Loucy (cell line): ENCODE measurements at regions not wholly inside any gene's neighbourhood (a gene's known extent, or its start where the extent isn't known, plus 50 kb on each side); places are given as distances from the start of the nearest gene placed in this dataset.

Source experiments
- H2AFZ ChIP-seq: fragments of 200-600 bp; sonication (generic); 2 replicates; pipeline ENCODE4 v1.6.0; 2016; ENCODE audit warnings: antibody characterized with exemption, mild to moderate bottlenecking, low read length, moderate library complexity
- H3F3A ChIP-seq: fragments of 200-600 bp; 2 replicates; pipeline ENCODE4 v1.6.0; 2016; ENCODE audit warnings: antibody characterized with exemption, low read depth, mild to moderate bottlenecking
- H3K27me3 ChIP-seq: fragments of 200-600 bp; sonication (generic); 2 replicates; pipeline ENCODE4 v1.6.1; 2014; ENCODE audit warnings: low read length, mild to moderate bottlenecking; ENCODE audit not compliant: insufficient read depth, poor library complexity, severe bottlenecking
- H3K36me3 ChIP-seq: fragments of 200-600 bp; sonication (generic); 2 replicates; pipeline ENCODE4 v1.6.1; 2016; ENCODE audit warnings: low read length; ENCODE audit not compliant: insufficient read depth
- H3K4me1 ChIP-seq: fragments of 200-600 bp; sonication (generic); 2 replicates; pipeline ENCODE4 v1.5.1; 2014; ENCODE audit warnings: low read length, mild to moderate bottlenecking; ENCODE audit not compliant: insufficient read depth, poor library complexity, severe bottlenecking
- H3K4me2 ChIP-seq: fragments of 200-600 bp; sonication (generic); 2 replicates; pipeline ENCODE4 v1.6.0; 2014; ENCODE audit warnings: antibody characterized with exemption, low read length, low read depth, mild to moderate bottlenecking; ENCODE audit not compliant: poor library complexity, severe bottlenecking
- H3K4me3 ChIP-seq: fragments of 200-600 bp; sonication (generic); 2 replicates; pipeline ENCODE4 v1.5.1; 2014; ENCODE audit warnings: low read length, mild to moderate bottlenecking, mixed read lengths; ENCODE audit not compliant: poor library complexity, severe bottlenecking
- H3K79me2 ChIP-seq: fragments of 200-600 bp; sonication (generic); 2 replicates; pipeline ENCODE4 v1.6.1; 2014; ENCODE audit warnings: low read length; ENCODE audit not compliant: insufficient read depth
- H3K9ac ChIP-seq: fragments of 200-600 bp; sonication (generic); 2 replicates; pipeline ENCODE4 v1.6.0; 2014; ENCODE audit warnings: mild to moderate bottlenecking, low read depth, low read length, moderate library complexity; ENCODE audit not compliant: poor library complexity, severe bottlenecking
- H3K9me2 ChIP-seq: fragments of 200-600 bp; sonication (generic); replicated peaks from 2 replicates; pipeline ENCODE4 v1.6.1; 2016; ENCODE audit warnings: low read depth, low read length, mixed read lengths
- H3K9me3 ChIP-seq: fragments of 200-600 bp; sonication (generic); 2 replicates; pipeline ENCODE4 v1.6.1; 2014; ENCODE audit warnings: mild to moderate bottlenecking, antibody characterized with exemption, low read length, low read depth; ENCODE audit not compliant: insufficient read depth
- H4K20me1 ChIP-seq: fragments of 200-600 bp; sonication (generic); 2 replicates; pipeline ENCODE4 v1.6.0; 2014; ENCODE audit warnings: antibody characterized with exemption, low read length, mild to moderate bottlenecking; ENCODE audit not compliant: insufficient read depth, poor library complexity, severe bottlenecking
- CTCF ChIP-seq: fragments of 200-600 bp; sonication (generic); conservative IDR thresholded peaks from 2 replicates; pipeline ENCODE4 v1.5.1; 2014; ENCODE audit warnings: mild to moderate bottlenecking, antibody characterized with exemption, low read length
- EZH2phosphoT487 ChIP-seq: fragments of 200-600 bp; IDR thresholded peaks from 2 replicates; pipeline ENCODE4 v1.6.1; 2018; ENCODE audit warnings: antibody characterized with exemption, mild to moderate bottlenecking, moderate library complexity, borderline replicate concordance

GRCh38 chr3:159818997-159819500, 169.6 kb upstream of the IL12A start:
- no peak for TF ChIP-seq EZH2phosphoT487
- no peak for TF ChIP-seq CTCF
- no peaks in the 10 kb centered on the region for H3F3A ChIP-seq
- H3K79me2 ChIP-seq: no peaks in the 10 kb centered on the region
- H3K36me3 ChIP-seq: no peaks in the 10 kb centered on the region
- no peak overlapping the region for H2AFZ ChIP-seq
- no peak overlapping the region for H3K9ac ChIP-seq
- H3K9me2 ChIP-seq: no peaks in the 10 kb centered on the region
- H3K4me1 ChIP-seq: no peaks in the 10 kb centered on the region
- no peaks in the 10 kb centered on the region for H4K20me1 ChIP-seq
- H3K4me3 ChIP-seq: no peak overlapping the region
- no peaks in the 10 kb centered on the region for H3K9me3 ChIP-seq
- H3K4me2 ChIP-seq: no peak overlapping the region
- H3K27me3 ChIP-seq: no peaks in the 10 kb centered on the region

GRCh38 chr3:159819676-159820075, 169.0 kb upstream of the IL12A start:
- no peak overlapping the region for H3K9ac ChIP-seq
- H3K79me2 ChIP-seq: no peaks in the 10 kb centered on the region

GRCh38 chr3:159821110-159821509, 167.5 kb upstream of the IL12A start:
- no peak overlapping the region for H3K9ac ChIP-seq
- no peaks in the 10 kb centered on the region for H4K20me1 ChIP-seq
- no peaks in the 10 kb centered on the region for H3F3A ChIP-seq
- H3K36me3 ChIP-seq: no peaks in the 10 kb centered on the region
- no peaks in the 10 kb centered on the region for H3K27me3 ChIP-seq
- H3K4me1 ChIP-seq: no peaks in the 10 kb centered on the region
- no peak overlapping the region for H3K4me2 ChIP-seq
- no peak overlapping the region for H2AFZ ChIP-seq
- no peaks in the 10 kb centered on the region for H3K79me2 ChIP-seq
- H3K9me3 ChIP-seq: no peaks in the 10 kb centered on the region
- no peak for TF ChIP-seq EZH2phosphoT487
- TF ChIP-seq CTCF: no peak
- no peaks in the 10 kb centered on the region for H3K9me2 ChIP-seq
- H3K4me3 ChIP-seq: no peak overlapping the region

More at GRCh38 chr3:159819676-159820075, 169.0 kb upstream of the IL12A start:
- Histone ChIP-seq H3K4me3 (no peak overlapping the region), H3K9me2 (no peaks in the 10 kb centered on the region), H2AFZ (no peak overlapping the region), H3K4me1 (no peaks in the 10 kb centered on the region), H3K4me2 (no peak overlapping the region), H3K27me3 (no peaks in the 10 kb centered on the region), H3K9me3 (no peaks in the 10 kb centered on the region), H4K20me1 (no peaks in the 10 kb centered on the region), H3K36me3 (no peaks in the 10 kb centered on the region), H3F3A (no peaks in the 10 kb centered on the region)
- TF ChIP-seq EZH2phosphoT487 (no peak), CTCF (no peak)
